GM12891 (cell line): ENCODE measurements at regions not wholly inside any gene's neighbourhood (a gene's known extent, or its start where the extent isn't known, plus 50 kb on each side); places are given as distances from the start of the nearest gene placed in this dataset.

Source experiments
- DNase-seq: peaks from one replicate; pipeline ENCODE4 v3.0.0; 2011; ENCODE audit warnings: low spot score; ENCODE audit not compliant: insufficient read length
- FAIRE-seq: peaks from 2 replicates; lab custom pipeline; 2011; peaks lifted over from hg19 to GRCh38; lab: Jason Lieb, UNC
- PAX5 ChIP-seq: IDR thresholded peaks from 2 replicates; pipeline ENCODE4 v1.6.1; 2011; ENCODE audit warnings: low read length, moderate library complexity, mild to moderate bottlenecking; ENCODE audit not compliant: insufficient read depth, severe bottlenecking
- POLR2A ChIP-seq: IDR thresholded peaks from 2 replicates; pipeline ENCODE4 v1.6.1; 2011; ENCODE audit warnings: low read depth, low read length, control low read depth
- POLR2AphosphoS5 ChIP-seq: IDR thresholded peaks from 2 replicates; pipeline ENCODE4 v1.6.1; 2011; ENCODE audit warnings: low read depth, low read length, control low read depth
- POU2F2 ChIP-seq: IDR thresholded peaks from 2 replicates; pipeline ENCODE4 v1.6.1; 2011; ENCODE audit warnings: low read depth, mild to moderate bottlenecking, control low read depth, low read length, moderate library complexity
- SPI1 ChIP-seq: IDR thresholded peaks from 2 replicates; pipeline ENCODE4 v1.6.1; 2011; ENCODE audit warnings: low read depth, low read length, control low read depth
- TAF1 ChIP-seq: IDR thresholded peaks from 2 replicates; pipeline ENCODE4 v1.6.1; 2011; ENCODE audit warnings: low read depth, low read length, control low read depth

DNA sequence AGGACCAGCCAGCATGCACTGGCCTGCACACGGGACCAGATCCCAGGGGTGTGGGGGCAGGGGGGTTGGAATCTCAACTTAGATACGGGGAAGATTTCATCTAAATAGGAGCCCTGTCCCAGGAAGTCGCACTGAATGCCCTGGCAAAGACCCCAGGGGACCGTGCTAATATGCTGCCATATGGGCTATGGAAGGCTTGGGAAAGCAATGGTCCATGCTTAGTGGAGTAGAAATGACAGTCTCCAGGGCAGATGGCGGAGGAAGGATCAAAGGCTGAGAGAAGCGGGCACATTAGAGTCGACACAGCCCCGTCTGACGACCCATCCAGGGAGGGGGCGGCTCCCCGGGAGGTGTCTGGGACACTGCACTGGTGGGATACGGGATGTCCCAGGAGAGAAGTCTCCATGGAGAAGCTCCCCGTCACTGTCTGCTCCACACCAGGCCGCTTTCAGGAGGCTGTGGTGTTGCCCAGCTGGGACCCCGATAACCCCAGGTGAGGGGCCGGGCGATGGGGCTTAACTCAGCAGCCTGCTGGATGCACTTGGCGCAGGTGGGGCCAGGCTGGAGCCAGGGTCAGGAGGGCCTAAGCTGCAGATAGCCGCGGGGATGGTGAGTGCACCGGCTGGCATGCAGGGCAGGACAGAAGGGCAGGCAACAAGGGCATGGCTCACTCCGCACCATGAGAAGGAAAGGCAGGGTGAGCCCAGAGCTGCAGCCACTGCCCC lies 377.7 kb upstream of the IRX1 start:
- TF ChIP-seq POU2F2 (no peak), POLR2A (no peak), SPI1 (no peak), POLR2AphosphoS5 (no peak), PAX5 (no peak), TAF1 (no peak)
- FAIRE-seq (no peak), DNase-seq (no peak)

DNA sequence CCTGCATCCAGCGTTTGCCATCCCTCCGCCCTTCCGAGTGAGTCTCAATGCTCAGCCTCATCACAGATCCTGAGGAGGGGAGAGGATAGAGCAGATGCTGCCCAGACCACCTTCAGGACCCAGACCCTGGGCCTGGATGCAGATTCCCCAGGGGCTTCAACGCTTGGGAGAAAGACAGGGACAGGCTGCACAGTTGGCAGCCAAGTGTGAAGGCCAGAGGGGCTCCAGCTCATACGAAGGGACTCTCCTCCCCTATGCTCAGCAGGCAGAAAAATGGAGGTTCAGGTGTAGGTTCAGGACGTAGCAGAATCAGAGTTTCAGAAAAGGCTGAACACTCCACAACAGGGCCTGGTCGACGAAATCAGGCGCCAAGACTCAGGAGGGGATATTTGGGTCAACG lies 378.5 kb upstream of the IRX1 start:
- DNase-seq (no peak), FAIRE-seq (no peak)
- TF ChIP-seq POU2F2 (no peak), PAX5 (no peak), POLR2A (no peak), SPI1 (no peak), POLR2AphosphoS5 (no peak), TAF1 (no peak)

- DNase-seq: no peak
- TF ChIP-seq POLR2AphosphoS5: no peak
- TF ChIP-seq TAF1: no peak
- TF ChIP-seq SPI1: no peak
- TF ChIP-seq POLR2A: no peak
- no peak for TF ChIP-seq POU2F2
- no peak for FAIRE-seq
Measured at GRCh38 chr5:3216386-3216785, 379.2 kb upstream of the IRX1 start.

GRCh38 chr5:3214838-3215374 lies 380.7 kb upstream of the IRX1 start:
- FAIRE-seq (no peak), DNase-seq (no peak)
- TF ChIP-seq TAF1 (no peak), SPI1 (no peak), POLR2A (no peak)

- TF ChIP-seq POLR2AphosphoS5: no peak
- TF ChIP-seq SPI1: no peak
- no peak for TF ChIP-seq POLR2A
- no peak for TF ChIP-seq PAX5
- no peak for TF ChIP-seq TAF1
- FAIRE-seq: no peak
- DNase-seq: no peak
Measured at GRCh38 chr5:3214396-3214795, 381.2 kb upstream of the IRX1 start.

- DNase-seq (no peak), FAIRE-seq (no peak)
- TF ChIP-seq POU2F2 (no peak), POLR2AphosphoS5 (no peak), TAF1 (no peak), PAX5 (no peak), SPI1 (no peak), POLR2A (no peak)
Measured at GRCh38 chr5:3212869-3213268, 382.8 kb upstream of the IRX1 start.

- FAIRE-seq (no peak), DNase-seq (no peak)
- no peak for TF ChIP-seq TAF1
Measured at GRCh38 chr5:3210531-3210930, 385.1 kb upstream of the IRX1 start.

DNA sequence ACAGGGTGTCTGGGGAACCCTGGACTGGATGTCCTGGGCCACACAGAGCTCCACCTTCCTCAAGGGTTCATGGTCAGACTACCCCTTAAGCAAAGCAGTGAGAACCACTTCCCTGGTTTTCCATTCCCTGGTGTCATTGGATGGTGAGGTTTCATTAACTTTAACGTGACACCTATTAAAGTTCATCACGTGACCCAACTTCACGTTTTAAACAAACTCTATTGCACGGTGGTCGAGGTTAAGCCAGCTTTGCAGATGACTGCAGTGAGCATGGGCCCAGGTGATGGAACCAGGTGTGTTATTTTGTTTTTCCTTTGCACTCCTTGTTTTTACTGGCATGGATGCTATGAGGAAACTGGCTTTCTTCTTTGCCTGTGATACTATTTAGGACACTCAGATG lies 385.7 kb upstream of the IRX1 start:
- no peak for TF ChIP-seq POLR2A
- DNase-seq (no peak), FAIRE-seq (no peak)

- FAIRE-seq (no peak), DNase-seq (no peak)
- TF ChIP-seq POLR2AphosphoS5 (no peak), POLR2A (no peak), POU2F2 (no peak), PAX5 (no peak), TAF1 (no peak), SPI1 (no peak)
Measured at GRCh38 chr5:3202570-3202969, 393.1 kb upstream of the IRX1 start.

DNA sequence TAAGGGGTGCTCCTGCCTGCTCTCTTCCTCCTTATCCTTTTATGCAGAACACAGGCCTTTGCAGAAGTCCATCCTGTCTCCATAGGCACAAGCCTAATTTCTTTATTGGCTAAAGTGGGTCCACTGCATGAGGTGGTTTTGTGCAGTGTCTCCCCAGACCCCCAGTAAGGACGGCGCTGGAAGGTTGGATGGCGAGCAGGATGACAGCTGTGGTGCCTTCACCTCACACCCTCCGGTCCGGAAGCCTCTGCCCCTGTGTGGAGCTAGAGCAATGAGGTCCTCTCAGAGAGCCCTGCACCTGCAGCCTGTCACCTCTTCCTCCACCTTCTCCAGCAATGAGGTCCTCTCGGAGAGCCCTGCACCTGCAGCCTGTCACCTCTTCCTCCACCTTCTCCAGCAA lies 393.7 kb upstream of the IRX1 start:
- no peak for FAIRE-seq
- no peak for DNase-seq
- TF ChIP-seq PAX5 (no peak), POLR2AphosphoS5 (no peak)

GRCh38 chr5:3201121-3201520 lies 394.5 kb upstream of the IRX1 start:
- no peak for FAIRE-seq
- no peak for DNase-seq
- TF ChIP-seq SPI1: no peak
- TF ChIP-seq POLR2A: no peak
- no peak for TF ChIP-seq POLR2AphosphoS5
- TF ChIP-seq POU2F2: no peak
- TF ChIP-seq PAX5: no peak
- TF ChIP-seq TAF1: no peak
